ENCODE measurements at regions not wholly inside any gene's neighbourhood (a gene's known extent, or its start where the extent isn't known, plus 50 kb on each side); places are given as distances from the start of the nearest gene placed in this dataset.

GRCh38 chr9:126051446-126052130 is 275.0 kb upstream of the MVB12B start:
- Mint-ChIP-seq H3K27me3 (ENCODE audit: low read depth, poor library complexity) (peaks cover 37% of the 10 kb centered on the region), H3K27ac (no peak overlapping the region), H3K36me3 (ENCODE audit: low read depth) (no peaks in the 10 kb centered on the region), H3K4me1 (peaks cover 29% of the 10 kb centered on the region), H3K4me3 (no peak overlapping the region), H3K9me3 (no peaks in the 10 kb centered on the region)
- TF ChIP-seq CTCF (IDR thresholded peaks at IDR 0.05): no peak
- DNase-seq: no peak

- Mint-ChIP-seq H3K27me3 (ENCODE audit: low read depth, poor library complexity) (peaks cover 34% of the 10 kb centered on the region), H3K4me1 (peaks cover 39% of the 10 kb centered on the region), H3K9me3 (no peaks in the 10 kb centered on the region), H3K27ac (no peak overlapping the region), H3K36me3 (ENCODE audit: low read depth) (no peaks in the 10 kb centered on the region), H3K4me3 (no peak overlapping the region)
- no peak for TF ChIP-seq CTCF (IDR thresholded peaks at IDR 0.05)
- no peak for DNase-seq
Measured at GRCh38 chr9:126052791-126053190, 273.8 kb upstream of the MVB12B start.

- Mint-ChIP-seq H3K9me3 (no peaks in the 10 kb centered on the region), H3K36me3 (ENCODE audit: low read depth) (no peaks in the 10 kb centered on the region), H3K27me3 (ENCODE audit: low read depth, poor library complexity) (peaks cover 37% of the 10 kb centered on the region), H3K4me3 (no peak overlapping the region), H3K4me1 (peaks cover 47% of the 10 kb centered on the region), H3K27ac (no peak overlapping the region)
- no peak for DNase-seq
- no peak for TF ChIP-seq CTCF (IDR thresholded peaks at IDR 0.05)
Measured at GRCh38 chr9:126053913-126054312, 272.7 kb upstream of the MVB12B start.

- DNase-seq: no peak
- no peak for TF ChIP-seq CTCF (IDR thresholded peaks at IDR 0.05)
- Mint-ChIP-seq H3K9me3 (no peaks in the 10 kb centered on the region), H3K27ac (no peak overlapping the region), H3K36me3 (ENCODE audit: low read depth) (no peaks in the 10 kb centered on the region), H3K4me1 (peaks cover 43% of the 10 kb centered on the region), H3K27me3 (ENCODE audit: low read depth, poor library complexity) (peaks cover 38% of the 10 kb centered on the region), H3K4me3 (no peak overlapping the region)
Measured at GRCh38 chr9:126055381-126055985, 271.1 kb upstream of the MVB12B start.

GRCh38 chr9:126056312-126057021 is 270.2 kb upstream of the MVB12B start:
- H3K4me1 Mint-ChIP-seq: peaks cover 46% of the 10 kb centered on the region
- no peak for DNase-seq
- H3K27me3 Mint-ChIP-seq (ENCODE audit: low read depth, poor library complexity): peaks cover 36% of the 10 kb centered on the region
- TF ChIP-seq CTCF (IDR thresholded peaks at IDR 0.05): no peak
- no peak overlapping the region for H3K27ac Mint-ChIP-seq
- no peak overlapping the region for H3K4me3 Mint-ChIP-seq
- no peaks in the 10 kb centered on the region for H3K9me3 Mint-ChIP-seq
- no peaks in the 10 kb centered on the region for H3K36me3 Mint-ChIP-seq (ENCODE audit: low read depth)

Data from nephron progenitor cell (in vitro differentiated cells).